ENCODE measurements at regions not wholly inside any gene's neighbourhood (a gene's known extent, or its start where the extent isn't known, plus 50 kb on each side); places are given as distances from the start of the nearest gene placed in this dataset.
"Not testable (repeated sequence)": the region's sequence is repeated elsewhere in the genome, so short reads cannot be mapped to it uniquely, and the experiment has no call there.

DNA sequence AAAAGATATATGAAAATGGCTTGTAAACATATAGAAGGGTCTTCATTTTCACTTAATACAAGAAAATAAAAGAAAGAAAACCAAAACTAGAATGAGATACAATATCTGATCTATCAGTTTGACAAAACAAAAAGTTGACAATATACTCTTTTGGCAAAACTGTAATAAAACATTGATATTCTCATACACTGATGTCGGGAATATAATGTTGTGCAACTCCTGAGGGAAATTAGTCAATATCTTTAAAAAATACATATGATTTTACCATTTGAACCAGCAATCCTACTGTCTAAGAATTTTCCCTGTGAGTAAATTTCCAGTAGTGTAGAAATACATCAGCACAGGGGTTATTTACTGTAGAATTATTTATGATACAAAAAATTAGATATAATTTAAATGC, 336.1 kb upstream of the FSIP2 start:
- no peaks in the 10 kb centered on the region for H4K20me1 ChIP-seq (ENCODE audit: insufficient read depth)
- no peaks in the 10 kb centered on the region for H3K4me1 ChIP-seq (ENCODE audit: low read depth, poor library complexity, severe bottlenecking)
- no peaks in the 10 kb centered on the region for H3K36me3 ChIP-seq (ENCODE audit: insufficient read depth)
- no peaks in the 10 kb centered on the region for H3K27me3 ChIP-seq (ENCODE audit: insufficient read depth, low read depth)
- H3K4me3 ChIP-seq (IDR thresholded peaks at IDR 0.05; ENCODE audit: insufficient read depth, low read depth, low read length), result no peak overlapping the region
- H3K27ac ChIP-seq, result no peak overlapping the region
- H3K9ac ChIP-seq, result no peak overlapping the region
- H2AFZ ChIP-seq (ENCODE audit: low read depth), result no peak overlapping the region
- H3K79me2 ChIP-seq (ENCODE audit: insufficient read depth, low read depth), result no peaks in the 10 kb centered on the region
- TF ChIP-seq, protein P1, sequence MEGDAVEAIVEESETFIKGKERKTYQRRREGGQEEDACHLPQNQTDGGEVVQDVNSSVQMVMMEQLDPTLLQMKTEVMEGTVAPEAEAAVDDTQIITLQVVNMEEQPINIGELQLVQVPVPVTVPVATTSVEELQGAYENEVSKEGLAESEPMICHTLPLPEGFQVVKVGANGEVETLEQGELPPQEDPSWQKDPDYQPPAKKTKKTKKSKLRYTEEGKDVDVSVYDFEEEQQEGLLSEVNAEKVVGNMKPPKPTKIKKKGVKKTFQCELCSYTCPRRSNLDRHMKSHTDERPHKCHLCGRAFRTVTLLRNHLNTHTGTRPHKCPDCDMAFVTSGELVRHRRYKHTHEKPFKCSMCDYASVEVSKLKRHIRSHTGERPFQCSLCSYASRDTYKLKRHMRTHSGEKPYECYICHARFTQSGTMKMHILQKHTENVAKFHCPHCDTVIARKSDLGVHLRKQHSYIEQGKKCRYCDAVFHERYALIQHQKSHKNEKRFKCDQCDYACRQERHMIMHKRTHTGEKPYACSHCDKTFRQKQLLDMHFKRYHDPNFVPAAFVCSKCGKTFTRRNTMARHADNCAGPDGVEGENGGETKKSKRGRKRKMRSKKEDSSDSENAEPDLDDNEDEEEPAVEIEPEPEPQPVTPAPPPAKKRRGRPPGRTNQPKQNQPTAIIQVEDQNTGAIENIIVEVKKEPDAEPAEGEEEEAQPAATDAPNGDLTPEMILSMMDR (conservative IDR thresholded peaks at IDR 0.05; ENCODE audit: low read depth, low read length), result no peak
- H3K4me2 ChIP-seq, result no peak overlapping the region

DNA sequence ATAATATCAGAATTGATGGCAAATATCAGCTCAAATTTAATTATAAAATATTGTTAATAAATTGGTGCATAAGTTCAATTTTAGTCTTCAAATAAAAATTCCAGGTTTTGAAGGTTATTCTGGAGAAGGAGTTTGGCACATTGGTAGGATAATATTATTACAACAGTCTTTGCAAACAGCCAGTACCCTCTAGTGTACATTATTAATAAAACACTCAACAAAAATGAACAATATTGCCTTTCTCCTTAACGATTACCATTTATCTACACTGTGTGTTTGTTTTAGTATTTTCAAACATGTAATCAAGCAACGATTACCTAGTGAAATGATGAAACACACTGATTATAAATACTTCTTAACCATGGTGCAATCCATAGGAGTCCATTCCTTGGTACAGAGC, 334.0 kb upstream of the FSIP2 start:
- H2AFZ ChIP-seq (ENCODE audit: low read depth), result no peak overlapping the region
- H3K79me2 ChIP-seq (ENCODE audit: insufficient read depth, low read depth), result no peaks in the 10 kb centered on the region
- no peaks in the 10 kb centered on the region for H3K27me3 ChIP-seq (ENCODE audit: insufficient read depth, low read depth)
- H3K4me2 ChIP-seq, result no peak overlapping the region
- no peaks in the 10 kb centered on the region for H3K36me3 ChIP-seq (ENCODE audit: insufficient read depth)
- H3K4me1 ChIP-seq (ENCODE audit: low read depth, poor library complexity, severe bottlenecking), result no peaks in the 10 kb centered on the region
- no peak overlapping the region for H3K9ac ChIP-seq
- H3K27ac ChIP-seq, result no peak overlapping the region
- H3K4me3 ChIP-seq (IDR thresholded peaks at IDR 0.05; ENCODE audit: insufficient read depth, low read depth, low read length), result no peak overlapping the region
- TF ChIP-seq, protein P1 (conservative IDR thresholded peaks at IDR 0.05; ENCODE audit: low read depth, low read length), result no peak
- H4K20me1 ChIP-seq (ENCODE audit: insufficient read depth), result no peaks in the 10 kb centered on the region

DNA sequence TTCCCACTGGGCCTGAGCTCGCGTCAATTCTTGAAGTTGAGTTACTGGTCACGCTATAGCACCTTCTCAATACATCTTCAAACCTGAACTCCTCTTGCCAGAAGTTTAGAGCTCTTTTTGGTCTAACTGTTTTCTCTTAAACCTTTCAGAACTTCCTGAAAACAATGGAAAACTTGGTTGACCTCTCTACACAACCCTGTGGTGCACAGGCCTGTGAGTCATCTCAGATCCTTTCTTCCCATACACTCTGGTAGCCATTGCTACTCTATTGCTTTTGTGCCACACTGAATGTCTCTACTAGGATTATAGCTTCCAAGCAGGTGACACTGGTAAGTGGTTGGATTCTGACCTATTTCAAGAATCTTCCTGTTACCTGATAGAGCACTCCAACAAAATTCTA, 321.5 kb upstream of the FSIP2 start:
- Histone ChIP-seq H4K20me1 (ENCODE audit: insufficient read depth) (no peaks in the 10 kb centered on the region), H3K36me3 (ENCODE audit: insufficient read depth) (no peaks in the 10 kb centered on the region), H3K27me3 (ENCODE audit: insufficient read depth, low read depth) (no peaks in the 10 kb centered on the region), H3K9ac (no peak overlapping the region), H3K27ac (no peak overlapping the region), H2AFZ (ENCODE audit: low read depth) (no peak overlapping the region), H3K4me3 (IDR thresholded peaks at IDR 0.05; ENCODE audit: insufficient read depth, low read depth, low read length) (no peak overlapping the region), H3K79me2 (ENCODE audit: insufficient read depth, low read depth) (no peaks in the 10 kb centered on the region), H3K4me2 (no peak overlapping the region), H3K4me1 (ENCODE audit: low read depth, poor library complexity, severe bottlenecking) (no peaks in the 10 kb centered on the region)
- TF ChIP-seq, protein P1 (conservative IDR thresholded peaks at IDR 0.05; ENCODE audit: low read depth, low read length), result no peak

DNA sequence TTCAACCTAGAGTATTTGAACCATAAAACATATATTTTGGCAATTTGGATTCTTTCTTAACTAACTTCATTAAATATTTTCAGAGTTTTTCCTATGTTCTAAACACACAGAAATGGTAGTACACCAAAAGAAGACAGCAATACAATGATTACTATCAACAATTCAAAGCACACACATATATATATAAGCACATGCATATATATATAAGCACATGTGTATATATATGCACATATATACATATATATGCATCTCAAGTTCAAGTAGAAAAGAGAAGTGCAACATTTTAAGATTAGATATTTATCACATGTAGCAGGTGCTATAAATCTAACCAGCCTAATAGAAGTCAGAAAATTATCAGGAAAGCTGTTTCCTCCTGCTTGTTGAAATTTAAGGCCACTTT, 320.9 kb upstream of the FSIP2 start:
- Histone ChIP-seq H3K9ac (no peak overlapping the region), H3K4me2 (no peak overlapping the region), H2AFZ (ENCODE audit: low read depth) (no peak overlapping the region), H3K36me3 (ENCODE audit: insufficient read depth) (no peaks in the 10 kb centered on the region), H3K27me3 (ENCODE audit: insufficient read depth, low read depth) (no peaks in the 10 kb centered on the region), H4K20me1 (ENCODE audit: insufficient read depth) (no peaks in the 10 kb centered on the region), H3K4me1 (ENCODE audit: low read depth, poor library complexity, severe bottlenecking) (no peaks in the 10 kb centered on the region), H3K4me3 (IDR thresholded peaks at IDR 0.05; ENCODE audit: insufficient read depth, low read depth, low read length) (no peak overlapping the region), H3K79me2 (ENCODE audit: insufficient read depth, low read depth) (no peaks in the 10 kb centered on the region), H3K27ac (no peak overlapping the region)
- TF ChIP-seq, protein P1 (conservative IDR thresholded peaks at IDR 0.05; ENCODE audit: low read depth, low read length), result no peak

DNA sequence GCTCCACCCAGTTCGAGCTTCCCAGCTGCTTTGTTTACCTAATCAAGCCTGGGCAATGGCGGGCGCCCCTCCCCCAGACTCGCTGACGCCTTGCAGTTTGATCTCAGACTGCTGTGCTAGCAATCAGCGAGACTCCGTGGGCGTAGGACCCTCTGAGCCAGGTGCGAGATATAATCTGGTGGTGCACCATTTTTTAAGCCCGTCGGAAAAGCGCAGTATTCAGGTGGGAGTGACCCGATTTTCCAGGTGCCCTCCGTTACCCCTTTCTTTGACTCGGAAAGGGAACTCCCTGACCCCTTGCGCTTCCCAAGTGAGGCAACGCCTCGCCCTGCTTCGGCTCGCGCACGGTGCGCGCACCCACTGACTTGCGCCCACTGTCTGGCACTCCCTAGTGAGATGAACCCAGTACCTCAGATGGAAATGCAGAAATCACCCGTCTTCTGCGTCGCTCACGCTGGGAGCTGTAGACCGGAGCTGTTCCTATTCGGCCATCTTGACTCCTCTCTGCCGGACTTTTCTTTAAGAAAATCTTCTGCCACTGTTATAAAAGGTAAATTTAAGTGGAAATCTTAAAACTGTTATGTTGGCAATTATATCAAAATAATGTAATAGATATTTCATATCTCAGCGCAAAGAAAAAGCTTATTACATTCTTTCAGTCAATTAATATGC, 313.5 kb upstream of the FSIP2 start:
- Histone ChIP-seq H3K9ac (peak overlapping the region; percentile 15; the same call in 1 of the 2 replicates), H3K27ac (peak overlapping the region; percentile 33; the same call in 1 of the 2 replicates)
- H3K4me2 ChIP-seq; H3K4me3 ChIP-seq (IDR thresholded peaks at IDR 0.05; ENCODE audit: insufficient read depth, low read depth, low read length); H2AFZ ChIP-seq (ENCODE audit: low read depth); H3K79me2 ChIP-seq (ENCODE audit: insufficient read depth, low read depth); H3K36me3 ChIP-seq (ENCODE audit: insufficient read depth); H3K4me1 ChIP-seq (ENCODE audit: low read depth, poor library complexity, severe bottlenecking); H4K20me1 ChIP-seq (ENCODE audit: insufficient read depth); H3K27me3 ChIP-seq (ENCODE audit: insufficient read depth, low read depth): not testable (repeated sequence)

All from KMS-11 (cell line).